ENCODE measurements at regions not wholly inside any gene's neighbourhood (a gene's known extent, or its start where the extent isn't known, plus 50 kb on each side); places are given as distances from the start of the nearest gene placed in this dataset.

GRCh38 chr9:94176608-94177007 is 82.5 kb upstream of the ZNF169 start:
- H3K27ac ChIP-seq, result no peak overlapping the region

GRCh38 chr9:94178927-94179326 is 80.2 kb upstream of the ZNF169 start:
- WGBS, 2 donors, result 76 to 85% methylated on average over 2 of the region's 2 CpGs
- H3K36me3 ChIP-seq (ENCODE audit: low read depth, missing control alignments), result no peaks in the 10 kb centered on the region
- H3K9me3 ChIP-seq, result no peaks in the 10 kb centered on the region
- H3K4me3 ChIP-seq, result no peak overlapping the region
- no peak overlapping the region for H3K27ac ChIP-seq
- TF ChIP-seq CTCF (IDR thresholded peaks at IDR 0.05) (no peak), POLR2A (IDR thresholded peaks at IDR 0.05) (no peak)
- intact Hi-C loops (cut with DNase I; ENCODE audit: low total_unique reads), result no loop called here
- H3K4me1 ChIP-seq, result peaks cover 30% of the 10 kb centered on the region
- DNase-seq, result no peak
- no peaks in the 10 kb centered on the region for H3K27me3 ChIP-seq

More at GRCh38 chr9:94176608-94177007, 82.5 kb upstream of the ZNF169 start:
- Histone ChIP-seq H3K27me3 (no peaks in the 10 kb centered on the region), H3K36me3 (ENCODE audit: low read depth, missing control alignments) (no peaks in the 10 kb centered on the region), H3K9me3 (no peaks in the 10 kb centered on the region), H3K4me1 (peaks cover 24% of the 10 kb centered on the region), H3K4me3 (no peak overlapping the region)
- intact Hi-C loops (cut with DNase I; ENCODE audit: low total_unique reads), result no loop called here
- TF ChIP-seq CTCF (IDR thresholded peaks at IDR 0.05) (no peak), POLR2A (IDR thresholded peaks at IDR 0.05) (no peak)
- DNase-seq, result no peak

GRCh38 chr9:94181408-94182181 is 77.5 kb upstream of the ZNF169 start:
- no peak for TF ChIP-seq POLR2A (IDR thresholded peaks at IDR 0.05)
- no peak for TF ChIP-seq CTCF (IDR thresholded peaks at IDR 0.05)
- H3K27ac ChIP-seq, result peak overlapping the region in 1 of 2 donors; percentile 4

GRCh38 chr9:94182532-94182931 is 76.6 kb upstream of the ZNF169 start:
- intact Hi-C loops (cut with DNase I; ENCODE audit: low total_unique reads), result no loop called here
- 76 to 84% methylated on average over 3 of the region's 3 CpGs for WGBS, 2 donors
- Histone ChIP-seq H3K36me3 (ENCODE audit: low read depth, missing control alignments) (no peaks in the 10 kb centered on the region), H3K27ac (peak overlapping the region in 1 of 2 donors; percentile 4), H3K27me3 (no peaks in the 10 kb centered on the region), H3K4me1 (peaks cover 23% of the 10 kb centered on the region), H3K4me3 (no peak overlapping the region), H3K9me3 (no peaks in the 10 kb centered on the region)
- DNase-seq, result no peak
- TF ChIP-seq CTCF (IDR thresholded peaks at IDR 0.05), result no peak
- no peak for TF ChIP-seq POLR2A (IDR thresholded peaks at IDR 0.05)

More at GRCh38 chr9:94181408-94182181, 77.5 kb upstream of the ZNF169 start:
- no peak overlapping the region for H3K4me3 ChIP-seq
- no peak for DNase-seq
- intact Hi-C loops (cut with DNase I; ENCODE audit: low total_unique reads), result no loop called here
- H3K4me1 ChIP-seq, result peaks cover 30% of the 10 kb centered on the region
- H3K9me3 ChIP-seq, result no peaks in the 10 kb centered on the region
- H3K36me3 ChIP-seq (ENCODE audit: low read depth, missing control alignments), result no peaks in the 10 kb centered on the region
- 43% methylated on average over 8 of the region's 8 CpGs for WGBS, 2 donors
- no peaks in the 10 kb centered on the region for H3K27me3 ChIP-seq
